Neural cell (in vitro differentiated cells): ENCODE measurements at regions not wholly inside any gene's neighbourhood (a gene's known extent, or its start where the extent isn't known, plus 50 kb on each side); places are given as distances from the start of the nearest gene placed in this dataset.

Experiments
- CTCF ChIP-seq: fragments of 450-650 bp; IDR thresholded peaks from 2 replicates; pipeline ENCODE4 v1.5.1; 2014; ENCODE audit warnings: antibody characterized with exemption, mild to moderate bottlenecking, moderate library complexity; ENCODE audit not compliant: poor library complexity, severe bottlenecking
- EZH2 ChIP-seq: fragments of 200-600, 300-800 bp; shearing (Covaris generic), sonication (generic); IDR thresholded peaks from 2 replicates; pipeline ENCODE4 v1.6.1; 2014; ENCODE audit warnings: antibody characterized with exemption, low read length, borderline replicate concordance, mild to moderate bottlenecking; ENCODE audit not compliant: insufficient read depth, poor library complexity, severe bottlenecking
- MXI1 ChIP-seq: fragments of 450-650 bp; conservative IDR thresholded peaks from 2 replicates; pipeline ENCODE4 v1.6.1; 2014; ENCODE audit warnings: antibody characterized with exemption, mild to moderate bottlenecking; ENCODE audit not compliant: poor library complexity, severe bottlenecking
- REST ChIP-seq: IDR thresholded peaks from 2 replicates; pipeline ENCODE4 v1.6.1; 2012; ENCODE audit warnings: borderline replicate concordance
- SMC3 ChIP-seq: fragments of 450-650 bp; conservative IDR thresholded peaks from 2 replicates; pipeline ENCODE4 v1.6.1; 2014; ENCODE audit warnings: antibody characterized with exemption, mild to moderate bottlenecking, moderate library complexity; ENCODE audit not compliant: poor library complexity

- TF ChIP-seq CTCF (no peak), MXI1 (no peak), REST (no peak), EZH2 (no peak), SMC3 (no peak)
Measured at GRCh38 chr2:15092691-15093090, 460.2 kb downstream of the LRATD1 start.
